HCT116 (cell line): ENCODE measurements at regions not wholly inside any gene's neighbourhood (a gene's known extent, or its start where the extent isn't known, plus 50 kb on each side); places are given as distances from the start of the nearest gene placed in this dataset.

Experiments used
- ATAC-seq: fragments of 200-7000 bp; cut with Tn5 transposase; 2 replicates; pipeline ENCODE4 v1.9.1; 2020; ENCODE audit warnings: mild to moderate bottlenecking, moderate library complexity
- BruUV-seq: library from RNA; stranded (reverse); fragments of 400-500 nt; replicated peaks from 2 replicates; lab custom pipeline; 2021; lab: Mats Ljungman, UMichigan
- CTCF ChIA-PET: fragments of 300-600 bp; sonication (Branson Sonifier 250); formaldehyde crosslinking; loops from one replicate; lab custom pipeline; 2021; ENCODE audit warnings: antibody characterized with exemption; lab: Charles Lee
- POLR2A ChIA-PET: fragments of 300-600, 350-600 bp; sonication (Branson Sonifier 250); formaldehyde crosslinking; loops from one replicate; lab custom pipeline; 2021; ENCODE audit warnings: antibody characterized with exemption; lab: Charles Lee
- RAD21 ChIA-PET, 2 experiments: fragments of 300-600 bp; sonication (Branson Sonifier 250); formaldehyde crosslinking; loops; one replicate each; lab custom pipeline; 2023; ENCODE audit warnings: low total read pairs in 2 of 2; ENCODE audit not compliant: uncharacterized antibody in 2 of 2, unreplicated experiment in 2 of 2, low non-redundant PET in 1 of 2; lab: Charles Lee
- DNase-seq: peaks from one replicate; pipeline ENCODE4 v3.0.0-alpha.2; 2010; ENCODE audit warnings: low read depth, low spot score
- H2AFZ ChIP-seq: fragments of 200-600 bp; shearing (Covaris generic), sonication (generic); 2 replicates; pipeline ENCODE4 v1.6.1; 2017; ENCODE audit warnings: low read depth, mixed run types, mixed read lengths, antibody characterized with exemption, low read length; ENCODE audit not compliant: poor library complexity, severe bottlenecking
- H3K27ac ChIP-seq: 2 replicates; pipeline ENCODE4 v1.5.1; 2012; ENCODE audit warnings: low read depth, low read length
- H3K27me3 ChIP-seq: fragments of 200-600 bp; sonication (generic); 2 replicates; pipeline ENCODE4 v1.6.1; 2016; ENCODE audit warnings: mixed run types, low read length, mixed read lengths; ENCODE audit not compliant: insufficient read depth
- H3K36me3 ChIP-seq, 2 experiments: fragments of 200-500 bp in 1 of 2; fragments of 200-600 bp in 1 of 2; sonication (Bioruptor generic) in 1 of 2; sonication (generic) in 1 of 2; 2 replicates each; pipeline versions ENCODE4 v1.5.1 to v1.6.1; 2014 to 2016; ENCODE audit warnings: low read length in 2 of 2, inconsistent platforms in 1 of 2, mixed read lengths in 1 of 2, mixed run types in 1 of 2; ENCODE audit not compliant: insufficient read depth in 2 of 2, control insufficient read depth in 1 of 2
- H3K4me1 ChIP-seq, 2 experiments: fragments of 200-600 bp in 1 of 2; sonication (generic) in 1 of 2; 2 replicates each; pipeline versions ENCODE4 v1.5.1 to v1.6.1; 2012 to 2017; ENCODE audit warnings: low read length in 2 of 2, inconsistent platforms in 1 of 2, mild to moderate bottlenecking in 1 of 2, mixed read lengths in 1 of 2, mixed run types in 1 of 2, moderate library complexity in 1 of 2; ENCODE audit not compliant: insufficient read depth in 2 of 2, control insufficient read depth in 1 of 2
- H3K4me2 ChIP-seq: fragments of 200-600 bp; sonication (generic); 2 replicates; pipeline ENCODE4 v1.6.1; 2017; ENCODE audit warnings: mixed run types, low read length, mixed read lengths
- H3K4me3 ChIP-seq, 2 experiments: fragments of 200-600 bp in 1 of 2; sonication (generic) in 1 of 2; replicated peaks in 1 of 2; 2 replicates each; pipeline ENCODE4 v1.5.1; 2011 to 2016; ENCODE audit warnings: low read length in 2 of 2, control low read depth in 1 of 2, low read depth in 1 of 2, mild to moderate bottlenecking in 1 of 2, mixed read lengths in 1 of 2, mixed run types in 1 of 2
- H3K79me2 ChIP-seq: fragments of 200-600 bp; sonication (generic); 2 replicates; pipeline ENCODE4 v1.6.1; 2017; ENCODE audit warnings: mild to moderate bottlenecking, mixed run types, low read length, moderate library complexity, mixed read lengths; ENCODE audit not compliant: insufficient read depth
- H3K9ac ChIP-seq: fragments of 200-600 bp; sonication (generic); 2 replicates; pipeline ENCODE4 v1.6.1; 2016; ENCODE audit warnings: low read length, mixed read lengths
- H3K9me2 ChIP-seq: fragments of 200-600 bp; sonication (generic), shearing (Covaris generic); 2 replicates; pipeline ENCODE4 v1.6.1; 2017; ENCODE audit warnings: mixed run types, mild to moderate bottlenecking, moderate library complexity; ENCODE audit not compliant: insufficient read depth
- H3K9me3 ChIP-seq, 2 experiments: fragments of 200-500 bp in 1 of 2; fragments of 200-600 bp in 1 of 2; sonication (Bioruptor generic) in 1 of 2; sonication (generic) in 1 of 2; 2 replicates each; pipeline ENCODE4 v1.6.1; 2014 to 2017; ENCODE audit warnings: low read length in 2 of 2, mixed read lengths in 2 of 2, inconsistent platforms in 1 of 2, low read depth in 1 of 2, mild to moderate bottlenecking in 1 of 2, mixed run types in 1 of 2, moderate library complexity in 1 of 2; ENCODE audit not compliant: control insufficient read depth in 1 of 2, insufficient read depth in 1 of 2
- H4K20me1 ChIP-seq: fragments of 200-600 bp; sonication (generic), shearing (Covaris generic); 2 replicates; pipeline ENCODE4 v1.6.1; 2017; ENCODE audit warnings: mixed run types, mild to moderate bottlenecking, moderate library complexity; ENCODE audit not compliant: insufficient read depth
- CEBPB ChIP-seq: IDR thresholded peaks from 2 replicates; pipeline ENCODE4 v1.6.1; 2012; ENCODE audit warnings: low read depth
- CTCF ChIP-seq, 3 experiments: fragments of 200-600 bp in 1 of 3; sonication (generic) in 1 of 3; IDR thresholded peaks in 2 of 3; conservative IDR thresholded peaks in 1 of 3; 2 replicates each; pipeline ENCODE4 v1.5.1; 2012 to 2017; ENCODE audit warnings: low read depth in 2 of 3, low read length in 2 of 3, antibody characterized with exemption in 1 of 3, borderline replicate concordance in 1 of 3, control low read depth in 1 of 3, mild to moderate bottlenecking in 1 of 3, mixed read lengths in 1 of 3, mixed run types in 1 of 3, moderate library complexity in 1 of 3; ENCODE audit not compliant: insufficient read depth in 1 of 3
- ELF1 ChIP-seq: IDR thresholded peaks from 2 replicates; pipeline ENCODE4 v1.6.1; 2012; ENCODE audit warnings: low read depth, borderline replicate concordance
- EZH2 ChIP-seq: fragments of 200-600 bp; sonication (generic); IDR thresholded peaks from 2 replicates; pipeline ENCODE4 v1.6.1; 2017; ENCODE audit warnings: antibody characterized with exemption, mixed run types
- FOSL1 ChIP-seq: IDR thresholded peaks from 2 replicates; pipeline ENCODE4 v1.6.1; 2012; ENCODE audit warnings: low read depth
- JUND ChIP-seq: IDR thresholded peaks from 2 replicates; pipeline ENCODE4 v1.6.1; 2012
- POLR2A ChIP-seq: IDR thresholded peaks from 2 replicates; pipeline ENCODE4 v1.7.0; 2011; ENCODE audit warnings: borderline replicate concordance; ENCODE audit not compliant: insufficient read depth, insufficient read length; ENCODE audit errors: extremely low read depth
- POLR2AphosphoS5 ChIP-seq: IDR thresholded peaks from 2 replicates; pipeline ENCODE4 v1.6.1; 2011; ENCODE audit warnings: mild to moderate bottlenecking, low read depth, low read length, moderate library complexity
- RAD21 ChIP-seq: IDR thresholded peaks from 2 replicates; pipeline ENCODE4 v1.6.1; 2012; ENCODE audit warnings: low read depth, mild to moderate bottlenecking
- REST ChIP-seq: IDR thresholded peaks from 2 replicates; pipeline ENCODE4 v1.6.1; 2012; ENCODE audit warnings: low read depth
- SIN3A ChIP-seq: IDR thresholded peaks from 2 replicates; pipeline ENCODE4 v1.6.1; 2012; ENCODE audit warnings: low read depth
- SP1 ChIP-seq: IDR thresholded peaks from 2 replicates; pipeline ENCODE4 v1.6.1; 2012; ENCODE audit warnings: low read depth
- SRF ChIP-seq: IDR thresholded peaks from 2 replicates; pipeline ENCODE4 v1.6.1; 2012; ENCODE audit warnings: low read depth
- TCF7L2 ChIP-seq: IDR thresholded peaks from 2 replicates; pipeline ENCODE4 v1.7.0; 2011; ENCODE audit warnings: borderline replicate concordance, inconsistent platforms; ENCODE audit not compliant: insufficient read depth, insufficient read length; ENCODE audit errors: extremely low read depth
- YY1 ChIP-seq: IDR thresholded peaks from 2 replicates; pipeline ENCODE4 v1.6.1; 2011; ENCODE audit warnings: low read length, low read depth, moderate library complexity, mild to moderate bottlenecking; ENCODE audit not compliant: insufficient replicate concordance; ENCODE audit errors: extremely low read depth
- ZFX ChIP-seq: fragments of 450-650 bp; IDR thresholded peaks from 2 replicates; pipeline ENCODE4 v1.6.1; 2017
- ZNF274 ChIP-seq: fragments of 200-500 bp; sonication (Bioruptor generic); IDR thresholded peaks from 2 replicates; pipeline ENCODE4 v1.6.1; 2014; ENCODE audit warnings: mild to moderate bottlenecking, low read depth, low read length, inconsistent platforms
- intact Hi-C: fragments of 100-400 bp; cut with micrococcal nuclease; formaldehyde crosslinking; loops from 2 replicates; pipeline ENCODE4 v1.10.0; 2022
- TF ChIP-seq, protein P1 (sequence below): IDR thresholded peaks from 2 replicates; pipeline ENCODE4 v1.6.1; 2011; ENCODE audit warnings: mild to moderate bottlenecking, low read length, moderate library complexity; ENCODE audit not compliant: insufficient replicate concordance; ENCODE audit errors: extremely low read depth
- TF ChIP-seq, protein P2 (sequence below): IDR thresholded peaks from 2 replicates; pipeline ENCODE4 v1.6.1; 2012
- TF ChIP-seq, protein P3 (sequence below): IDR thresholded peaks from 2 replicates; pipeline ENCODE4 v1.6.1; 2012

DNA sequence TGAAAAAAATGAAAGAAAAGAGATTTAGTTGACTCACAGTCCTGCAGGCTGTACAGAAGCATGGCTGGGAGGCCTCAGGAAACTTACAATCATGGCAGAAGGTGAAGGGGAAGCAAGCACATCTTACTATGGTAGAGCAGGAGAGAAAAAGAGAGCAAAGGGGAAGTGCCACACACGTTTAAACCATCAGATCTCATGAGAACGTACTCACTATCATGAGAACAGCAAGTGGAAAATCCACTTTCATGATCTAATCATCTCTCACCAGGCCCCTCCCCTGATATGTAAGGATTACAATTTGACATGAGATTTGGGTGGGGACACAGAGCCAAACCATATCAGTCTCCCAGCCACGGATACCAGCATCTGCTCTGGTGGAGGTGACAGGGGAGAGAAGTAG lies 50.8 kb upstream of the CPOX start:
- H3K27me3 ChIP-seq, result no peaks in the 10 kb centered on the region
- no peak for ATAC-seq
- H3K4me1 ChIP-seq, result no peaks in the 10 kb centered on the region
- RAD21 ChIA-PET, result no interaction called here
- H3K4me2 ChIP-seq, result no peak overlapping the region
- no peaks in the 10 kb centered on the region for H3K9me2 ChIP-seq
- DNase-seq, result no peak
- H3K4me3 ChIP-seq, result no peak overlapping the region
- TF ChIP-seq POLR2AphosphoS5, result no peak
- no peak for TF ChIP-seq SP1
- no peak for TF ChIP-seq TCF7L2
- no peak for TF ChIP-seq CTCF (IDR thresholded peaks at IDR 0.05 in 2 of 3, conservative IDR thresholded peaks at IDR 0.05 in 1 of 3; ENCODE audit: borderline replicate concordance in 1 of 3, insufficient read depth in 1 of 3, low read depth in 2 of 3, low read length in 2 of 3)
- TF ChIP-seq SRF, result no peak
- no peak for TF ChIP-seq REST
- TF ChIP-seq, protein P1, sequence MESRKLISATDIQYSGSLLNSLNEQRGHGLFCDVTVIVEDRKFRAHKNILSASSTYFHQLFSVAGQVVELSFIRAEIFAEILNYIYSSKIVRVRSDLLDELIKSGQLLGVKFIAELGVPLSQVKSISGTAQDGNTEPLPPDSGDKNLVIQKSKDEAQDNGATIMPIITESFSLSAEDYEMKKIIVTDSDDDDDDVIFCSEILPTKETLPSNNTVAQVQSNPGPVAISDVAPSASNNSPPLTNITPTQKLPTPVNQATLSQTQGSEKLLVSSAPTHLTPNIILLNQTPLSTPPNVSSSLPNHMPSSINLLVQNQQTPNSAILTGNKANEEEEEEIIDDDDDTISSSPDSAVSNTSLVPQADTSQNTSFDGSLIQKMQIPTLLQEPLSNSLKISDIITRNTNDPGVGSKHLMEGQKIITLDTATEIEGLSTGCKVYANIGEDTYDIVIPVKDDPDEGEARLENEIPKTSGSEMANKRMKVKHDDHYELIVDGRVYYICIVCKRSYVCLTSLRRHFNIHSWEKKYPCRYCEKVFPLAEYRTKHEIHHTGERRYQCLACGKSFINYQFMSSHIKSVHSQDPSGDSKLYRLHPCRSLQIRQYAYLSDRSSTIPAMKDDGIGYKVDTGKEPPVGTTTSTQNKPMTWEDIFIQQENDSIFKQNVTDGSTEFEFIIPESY, result no peak
- TF ChIP-seq SIN3A, result no peak
- TF ChIP-seq, protein P2, sequence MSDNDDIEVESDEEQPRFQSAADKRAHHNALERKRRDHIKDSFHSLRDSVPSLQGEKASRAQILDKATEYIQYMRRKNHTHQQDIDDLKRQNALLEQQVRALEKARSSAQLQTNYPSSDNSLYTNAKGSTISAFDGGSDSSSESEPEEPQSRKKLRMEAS, result no peak
- TF ChIP-seq YY1, result no peak
- no peak for TF ChIP-seq ZNF274
- TF ChIP-seq, protein P3, sequence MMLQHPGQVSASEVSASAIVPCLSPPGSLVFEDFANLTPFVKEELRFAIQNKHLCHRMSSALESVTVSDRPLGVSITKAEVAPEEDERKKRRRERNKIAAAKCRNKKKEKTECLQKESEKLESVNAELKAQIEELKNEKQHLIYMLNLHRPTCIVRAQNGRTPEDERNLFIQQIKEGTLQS, result no peak
- no peak for TF ChIP-seq JUND
- no peak for TF ChIP-seq FOSL1
- TF ChIP-seq ELF1, result no peak
- TF ChIP-seq ZFX, result no peak
- TF ChIP-seq RAD21, result no peak
- TF ChIP-seq POLR2A, result no peak
- no peak for TF ChIP-seq EZH2
- no peak for TF ChIP-seq CEBPB
- H3K9me3 ChIP-seq, result no peaks in the 10 kb centered on the region
- H4K20me1 ChIP-seq, result no peaks in the 10 kb centered on the region
- H3K36me3 ChIP-seq, result no peaks in the 10 kb centered on the region
- POLR2A ChIA-PET, result no interaction called here
- no peak overlapping the region for H3K9ac ChIP-seq
- H3K27ac ChIP-seq, result no peak overlapping the region
- CTCF ChIA-PET, result no interaction called here
- no TSS peak for BruUV-seq
- no peak overlapping the region for H2AFZ ChIP-seq
- intact Hi-C loops, result no loop called here
- H3K79me2 ChIP-seq, result no peaks in the 10 kb centered on the region
